Coronary artery (tissue), 2 donors: ENCODE measurements at regions not wholly inside any gene's neighbourhood (a gene's known extent, or its start where the extent isn't known, plus 50 kb on each side); places are given as distances from the start of the nearest gene placed in this dataset.

Experiments
- DNase-seq: peaks from one replicate; pipeline ENCODE4 v3.0.0-alpha.2; 2017; ENCODE audit warnings: low spot score
- H3K27ac ChIP-seq, 2 donors: fragments of 200-600 bp; sonication (generic); one replicate each; pipeline ENCODE4 v1.5.1; 2016 to 2019
- H3K4me3 ChIP-seq: fragments of 200-600 bp; sonication (generic); 2 replicates; pipeline ENCODE4 v1.5.1; 2016; ENCODE audit warnings: mild to moderate bottlenecking, moderate library complexity
- CTCF ChIP-seq: fragments of 200-600 bp; sonication (generic); IDR thresholded peaks from one replicate; pipeline ENCODE4 v1.5.1; 2019; ENCODE audit warnings: antibody characterized with exemption

DNA sequence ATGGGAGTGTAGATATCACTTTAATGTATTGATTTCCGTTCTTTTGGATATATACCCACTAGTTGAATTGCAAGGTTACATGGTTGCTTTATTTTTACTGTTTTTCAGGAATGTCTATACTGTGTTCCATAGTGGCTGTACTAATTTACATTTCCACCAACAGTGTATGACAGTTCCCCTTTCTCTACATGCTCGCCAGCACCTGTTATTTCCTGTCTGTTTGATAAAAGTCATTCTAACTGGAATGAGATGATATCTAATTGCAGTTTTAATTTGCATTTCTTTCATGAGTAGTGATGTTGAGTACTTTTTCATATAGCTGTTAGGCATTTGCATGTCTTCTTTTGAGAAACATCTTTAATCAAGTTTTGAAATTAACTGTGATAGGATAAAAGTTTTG lies 818.6 kb downstream of the SLITRK6 start:
- TF ChIP-seq CTCF: no peak
- H3K4me3 ChIP-seq: no peak overlapping the region

GRCh38 chr13:84978851-84979250 lies 820.4 kb downstream of the SLITRK6 start:
- Histone ChIP-seq H3K4me3 (no peak overlapping the region), H3K27ac (no peak overlapping the region)
- DNase-seq: no peak
- TF ChIP-seq CTCF: no peak

More for the DNA sequence above, 818.6 kb downstream of the SLITRK6 start:
- H3K27ac ChIP-seq: no peak overlapping the region
- no peak for DNase-seq

GRCh38 chr13:84973661-84974060 lies 825.6 kb downstream of the SLITRK6 start:
- no peak for TF ChIP-seq CTCF

GRCh38 chr13:84972907-84973306 lies 826.3 kb downstream of the SLITRK6 start:
- H3K27ac ChIP-seq: no peak overlapping the region
- no peak overlapping the region for H3K4me3 ChIP-seq
- TF ChIP-seq CTCF: no peak
- no peak for DNase-seq

More at GRCh38 chr13:84973661-84974060, 825.6 kb downstream of the SLITRK6 start:
- Histone ChIP-seq H3K4me3 (no peak overlapping the region), H3K27ac (no peak overlapping the region)
- no peak for DNase-seq

DNA sequence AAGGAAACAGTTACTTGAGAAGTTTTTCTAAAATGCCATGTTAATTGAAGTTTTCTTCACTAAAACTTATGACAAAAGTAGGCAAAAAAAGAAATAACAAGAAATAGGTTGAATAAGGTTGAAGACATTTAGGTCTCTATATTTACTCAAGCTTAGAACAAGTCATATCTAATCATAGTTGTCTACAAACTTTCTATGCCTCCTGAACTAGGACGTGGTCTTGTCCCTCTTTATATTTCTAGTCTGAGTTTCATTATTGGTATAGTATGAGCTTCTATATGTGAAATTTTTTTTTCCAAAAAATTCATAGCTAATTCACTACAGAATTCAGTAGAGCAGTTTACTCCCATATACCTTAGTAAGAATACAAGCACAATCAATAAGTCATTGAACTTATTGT lies 836.4 kb downstream of the SLITRK6 start:
- H3K4me3 ChIP-seq: no peak overlapping the region
- no peak for DNase-seq
- no peak overlapping the region for H3K27ac ChIP-seq
- no peak for TF ChIP-seq CTCF

GRCh38 chr13:84962141-84962750 lies 837.0 kb downstream of the SLITRK6 start:
- TF ChIP-seq CTCF: no peak
- Histone ChIP-seq H3K4me3 (no peak overlapping the region), H3K27ac (no peak overlapping the region)
- DNase-seq: no peak

GRCh38 chr13:84961023-84961422 lies 838.2 kb downstream of the SLITRK6 start:
- Histone ChIP-seq H3K27ac (no peak overlapping the region), H3K4me3 (no peak overlapping the region)
- no peak for TF ChIP-seq CTCF
- DNase-seq: no peak
